H1 (cell line): ENCODE measurements at regions not wholly inside any gene's neighbourhood (a gene's known extent, or its start where the extent isn't known, plus 50 kb on each side); places are given as distances from the start of the nearest gene placed in this dataset.

ENCODE experiments used
- CTCF ChIA-PET: fragments of 300-600 bp; sonication (Branson Sonifier 250); formaldehyde crosslinking; loops from one replicate; lab custom pipeline; 2021; ENCODE audit not compliant: partially characterized antibody; lab: Charles Lee
- POLR2A ChIA-PET: fragments of 300-600 bp; sonication (Branson Sonifier 250); formaldehyde crosslinking; loops from one replicate; lab custom pipeline; 2021; ENCODE audit warnings: inconsistent platforms; ENCODE audit not compliant: partially characterized antibody; lab: Charles Lee
- DNase-seq, 2 experiments: peaks; one replicate each; pipeline versions ENCODE4 v3.0.0 to v3.0.0-alpha.2; 2010 to 2022; ENCODE audit warnings: low spot score in 2 of 2, low read depth in 1 of 2, mixed read lengths in 1 of 2
- FAIRE-seq: peaks from 2 replicates; lab custom pipeline; 2011; peaks lifted over from hg19 to GRCh38; lab: Jason Lieb, UNC
- H2AFZ ChIP-seq: 2 replicates; pipeline ENCODE4 v1.8.1; 2012; ENCODE audit warnings: low read length, inconsistent platforms
- H2AK5ac ChIP-seq: 2 replicates; pipeline ENCODE4 v1.6.1; 2013; ENCODE audit warnings: low read depth, low read length
- H2BK120ac ChIP-seq: replicated peaks from 2 replicates; pipeline ENCODE3; 2013; ENCODE audit warnings: low read depth, low read length, inconsistent platforms
- H2BK12ac ChIP-seq: 2 replicates; pipeline ENCODE4 v1.6.1; 2013; ENCODE audit warnings: low read depth, low read length
- H2BK15ac ChIP-seq: 2 replicates; pipeline ENCODE4 v1.6.1; 2013; ENCODE audit warnings: low read length
- H2BK20ac ChIP-seq: 2 replicates; pipeline ENCODE4 v1.6.1; 2013; ENCODE audit warnings: low read length
- H2BK5ac ChIP-seq: 2 replicates; pipeline ENCODE4 v1.6.1; 2013; ENCODE audit warnings: low read depth, low read length
- H3K14ac ChIP-seq: 2 replicates; pipeline ENCODE4 v1.6.1; 2013; ENCODE audit warnings: inconsistent platforms; ENCODE audit not compliant: insufficient read length
- H3K18ac ChIP-seq: 2 replicates; pipeline ENCODE4 v1.6.1; 2013; ENCODE audit warnings: low read length; ENCODE audit errors: extremely low read depth
- H3K23ac ChIP-seq: 2 replicates; pipeline ENCODE4 v1.6.1; 2013; ENCODE audit warnings: inconsistent platforms; ENCODE audit not compliant: insufficient read length
- H3K23me2 ChIP-seq: 2 replicates; pipeline ENCODE4 v1.6.1; 2013; ENCODE audit warnings: low read depth, low read length
- H3K27ac ChIP-seq: 2 replicates; pipeline ENCODE4 v1.6.1; 2011; ENCODE audit warnings: low read depth, low read length, inconsistent platforms
- H3K27me3 ChIP-seq, 4 experiments: replicated peaks in 1 of 4; 1 replicate in 1 of 4; 2 replicates in 3 of 4; pipeline versions ENCODE4 v1.6.1 to v1.8.1; 2011 to 2013; ENCODE audit warnings: low read length in 3 of 4, mild to moderate bottlenecking in 3 of 4, inconsistent platforms in 2 of 4, mixed read lengths in 2 of 4, moderate library complexity in 1 of 4; ENCODE audit not compliant: control insufficient read depth in 3 of 4, insufficient read depth in 3 of 4; ENCODE audit errors: extremely low read depth in 1 of 4
- H3K36me3 ChIP-seq, 4 experiments: 2 replicates each; pipeline versions ENCODE4 v1.6.1 to v1.8.1; 2011 to 2013; ENCODE audit warnings: mild to moderate bottlenecking in 4 of 4, low read length in 3 of 4, moderate library complexity in 2 of 4, control low read depth in 1 of 4, inconsistent platforms in 1 of 4; ENCODE audit not compliant: insufficient read depth in 4 of 4, control insufficient read depth in 2 of 4
- H3K4ac ChIP-seq: replicated peaks from 2 replicates; pipeline ENCODE3; 2013; ENCODE audit warnings: low read length, low read depth, mixed read lengths, inconsistent platforms; ENCODE audit not compliant: insufficient read length
- H3K4me1 ChIP-seq, 4 experiments: replicated peaks in 1 of 4; 1 replicate in 1 of 4; 2 replicates in 3 of 4; pipeline versions ENCODE4 v1.6.1 to v1.8.1; 2011 to 2013; ENCODE audit warnings: low read length in 3 of 4, inconsistent platforms in 2 of 4, mixed read lengths in 1 of 4; ENCODE audit not compliant: insufficient read depth in 4 of 4, control insufficient read depth in 3 of 4
- H3K4me2 ChIP-seq, 2 experiments: 2 replicates each; pipeline versions ENCODE4 v1.6.1 to v1.8.1; 2011 to 2013; ENCODE audit warnings: low read depth in 2 of 2, low read length in 2 of 2, control low read depth in 1 of 2, inconsistent platforms in 1 of 2, mild to moderate bottlenecking in 1 of 2; ENCODE audit not compliant: insufficient read depth in 1 of 2
- H3K4me3 ChIP-seq, 4 experiments: fragments of 200-600, 300-600 bp in 1 of 4; sonication (generic), shearing (Covaris generic), sonication (Bioruptor Twin) in 1 of 4; 2 replicates each; pipeline versions ENCODE4 v1.5.1 to v1.8.1; 2011 to 2016; ENCODE audit warnings: low read length in 4 of 4, low read depth in 3 of 4, control low read depth in 2 of 4, inconsistent platforms in 2 of 4, mild to moderate bottlenecking in 2 of 4, mixed read lengths in 1 of 4, moderate library complexity in 1 of 4; ENCODE audit not compliant: insufficient read depth in 2 of 4; ENCODE audit errors: extremely low read depth in 1 of 4
- H3K56ac ChIP-seq: replicated peaks from 2 replicates; pipeline ENCODE3; 2013; ENCODE audit warnings: low read depth, mild to moderate bottlenecking, mixed read lengths, low read length, inconsistent platforms; ENCODE audit not compliant: insufficient read length
- H3K79me1 ChIP-seq: 2 replicates; pipeline ENCODE4 v1.6.1; 2013; ENCODE audit warnings: low read depth, low read length, control low read depth
- H3K79me2 ChIP-seq, 2 experiments: 2 replicates each; pipeline versions ENCODE4 v1.6.1 to v1.8.1; 2012 to 2013; ENCODE audit warnings: low read length in 2 of 2, mild to moderate bottlenecking in 2 of 2, inconsistent platforms in 1 of 2; ENCODE audit not compliant: insufficient read depth in 2 of 2, control insufficient read depth in 1 of 2
- H3K9ac ChIP-seq, 4 experiments: replicated peaks in 1 of 4; 1 replicate in 1 of 4; 2 replicates in 3 of 4; pipeline versions ENCODE4 v1.6.1 to v1.8.1; 2011 to 2013; ENCODE audit warnings: low read depth in 3 of 4, low read length in 3 of 4, control low read depth in 2 of 4, mild to moderate bottlenecking in 2 of 4, moderate library complexity in 2 of 4, inconsistent platforms in 1 of 4; ENCODE audit errors: extremely low read depth in 1 of 4
- H3K9me3 ChIP-seq, 2 experiments: 2 replicates each; pipeline versions ENCODE4 v1.6.1 to v1.8.1; 2012 to 2013; ENCODE audit warnings: mild to moderate bottlenecking in 2 of 2, moderate library complexity in 2 of 2, control low read depth in 1 of 2, inconsistent platforms in 1 of 2, low read depth in 1 of 2, low read length in 1 of 2, mixed read lengths in 1 of 2; ENCODE audit not compliant: insufficient read depth in 2 of 2
- H4K20me1 ChIP-seq, 2 experiments: replicated peaks in 1 of 2; 2 replicates each; pipeline versions ENCODE3 to v1.8.1; 2011 to 2013; ENCODE audit warnings: inconsistent platforms in 2 of 2, low read length in 2 of 2, mild to moderate bottlenecking in 1 of 2; ENCODE audit not compliant: insufficient read depth in 2 of 2, control insufficient read depth in 1 of 2
- H4K5ac ChIP-seq: 2 replicates; pipeline ENCODE4 v1.6.1; 2013; ENCODE audit warnings: low read length, low read depth, mixed read lengths, inconsistent platforms; ENCODE audit not compliant: insufficient read length
- H4K8ac ChIP-seq: 2 replicates; pipeline ENCODE4 v1.8.0; 2013; ENCODE audit warnings: mild to moderate bottlenecking, moderate library complexity, low read length, inconsistent platforms; ENCODE audit not compliant: insufficient read depth; ENCODE audit errors: extremely low read depth
- H4K91ac ChIP-seq: replicated peaks from 2 replicates; pipeline ENCODE3; 2013; ENCODE audit warnings: low read length, mixed read lengths, inconsistent platforms; ENCODE audit not compliant: insufficient read length
- CREB1 ChIP-seq: IDR thresholded peaks from 2 replicates; pipeline ENCODE4 v1.6.1; 2012; ENCODE audit warnings: inconsistent platforms
- POLR2A ChIP-seq, 2 experiments: IDR thresholded peaks; 1 replicate in 1 of 2; 2 replicates in 1 of 2; pipeline ENCODE4 v1.6.1; 2011; ENCODE audit warnings: low read depth in 2 of 2, low read length in 2 of 2, mild to moderate bottlenecking in 2 of 2; ENCODE audit errors: control extremely low read depth in 1 of 2
- RFX5 ChIP-seq: IDR thresholded peaks from 2 replicates; pipeline ENCODE4 v1.6.1; 2011; ENCODE audit warnings: low read depth, low read length, improper control_type of control experiment, borderline replicate concordance
- SIRT6 ChIP-seq: IDR thresholded peaks from one replicate; pipeline ENCODE4 v1.7.1; 2012; ENCODE audit warnings: low read length, inconsistent platforms
- SUZ12 ChIP-seq: fragments of 200-600 bp; sonication (generic); IDR thresholded peaks from 2 replicates; pipeline ENCODE4 v1.6.1; 2012; ENCODE audit warnings: mild to moderate bottlenecking, inconsistent platforms, low read length, moderate library complexity, mixed read lengths
- WGBS, 2 experiments: shearing (Covaris generic) in 1 of 2; methylation state at CpG; one replicate each; pipeline versions ENCODE4 v1.1.6 to v1.1.7; 2013 to 2015; ENCODE audit warnings: low lambda C conversion rate in 2 of 2, mixed read lengths in 2 of 2, inconsistent platforms in 1 of 2, low coverage in 1 of 2, missing lambda C conversion rate in 1 of 2; ENCODE audit not compliant: insufficient replicate concordance in 2 of 2, insufficient coverage in 1 of 2, insufficient read length in 1 of 2; ENCODE audit errors: extremely low coverage in 1 of 2, missing lambda C conversion rate in 1 of 2; 5-methylcytosine and 5-hydroxymethylcytosine counted together

- H3K9ac ChIP-seq, result no peak overlapping the region
- H4K5ac ChIP-seq, result no peak overlapping the region
- ChIA-PET POLR2A (no interaction called here), CTCF (no interaction called here)
- H3K9me3 ChIP-seq, result no peaks in the 10 kb centered on the region; a peak in 1 of 4 replicates
- H3K79me2 ChIP-seq, result no peaks in the 10 kb centered on the region
- H4K91ac ChIP-seq, result no peak overlapping the region
- no peak overlapping the region for H4K8ac ChIP-seq
- H3K56ac ChIP-seq, result no peak overlapping the region
- H3K4me3 ChIP-seq, result no peak overlapping the region
- no peak overlapping the region for H2BK20ac ChIP-seq
- no peaks in the 10 kb centered on the region for H3K36me3 ChIP-seq
- no peaks in the 10 kb centered on the region for H3K79me1 ChIP-seq
- no peaks in the 10 kb centered on the region for H3K27me3 ChIP-seq
- no peak overlapping the region for H3K23ac ChIP-seq
- 86% methylated on average over 1 of the region's 1 CpG; no CpG with 5 or more reads in 1 of the 2 experiments for WGBS, 2 experiments
- H2BK5ac ChIP-seq, result no peak overlapping the region
- no peak overlapping the region for H3K18ac ChIP-seq
- H2AK5ac ChIP-seq, result no peak overlapping the region
- H2BK120ac ChIP-seq, result no peak overlapping the region
- DNase-seq, result no peak
- no peak overlapping the region for H3K4me2 ChIP-seq
- no peaks in the 10 kb centered on the region for H4K20me1 ChIP-seq
- no peak overlapping the region for H2AFZ ChIP-seq
- H3K27ac ChIP-seq, result no peak overlapping the region
- no peak for FAIRE-seq
- no peak overlapping the region for H3K4ac ChIP-seq
- H3K14ac ChIP-seq, result no peak overlapping the region
- no peak overlapping the region for H2BK12ac ChIP-seq
- no peaks in the 10 kb centered on the region for H3K23me2 ChIP-seq
- no peaks in the 10 kb centered on the region for H3K4me1 ChIP-seq
- no peak overlapping the region for H2BK15ac ChIP-seq
- TF ChIP-seq RFX5, result no peak
- no peak for TF ChIP-seq SIRT6
- TF ChIP-seq SUZ12, result no peak
- TF ChIP-seq POLR2A (IDR thresholded peaks at IDR 0.05; ENCODE audit: control extremely low read depth in 1 of 2, low read depth in 2 of 2, low read length in 2 of 2), result no peak
- TF ChIP-seq CREB1, result no peak
Measured at GRCh38 chr1:195765099-195765498, 843.1 kb downstream of the KCNT2 start.
